IMR-90 (cell line): ENCODE measurements at regions not wholly inside any gene's neighbourhood (a gene's known extent, or its start where the extent isn't known, plus 50 kb on each side); places are given as distances from the start of the nearest gene placed in this dataset.

Experiments used
- ATAC-seq: fragments of 200-7000 bp; cut with Tn5 transposase; 2 replicates; pipeline ENCODE4 v1.9.1; 2020; ENCODE audit warnings: low read depth, mild to moderate bottlenecking, moderate library complexity
- BruUV-seq: library from RNA; stranded (reverse); fragments of 400-500 nt; replicated peaks from 2 replicates; lab custom pipeline; 2021; lab: Mats Ljungman, UMichigan
- CTCF ChIA-PET: fragments of 300-600 bp; formaldehyde crosslinking; extraction: SDS; loops from one replicate; lab custom pipeline; 2021; ENCODE audit warnings: antibody characterized with exemption; lab: Yijun Ruan, JAX
- POLR2A ChIA-PET: fragments of 300-600 bp; sonication (Branson Sonifier 250); formaldehyde crosslinking; loops from one replicate; lab custom pipeline; 2022; ENCODE audit warnings: antibody characterized with exemption; ENCODE audit not compliant: unreplicated experiment; lab: Charles Lee
- DNase-seq: peaks from one replicate; pipeline ENCODE4 v3.0.0; 2013
- H2AFZ ChIP-seq: replicated peaks from 2 replicates; pipeline ENCODE3; 2013; ENCODE audit warnings: low read length, mild to moderate bottlenecking; ENCODE audit not compliant: poor library complexity
- H2AK5ac ChIP-seq: 2 replicates; pipeline ENCODE4 v1.6.1; 2013; ENCODE audit warnings: low read depth, low read length, inconsistent platforms
- H2AK9ac ChIP-seq: replicated peaks from 2 replicates; pipeline ENCODE3; 2013; ENCODE audit warnings: mild to moderate bottlenecking, low read depth, low read length, moderate library complexity; ENCODE audit not compliant: poor library complexity
- H2BK120ac ChIP-seq: 2 replicates; pipeline ENCODE4 v1.6.1; 2013; ENCODE audit warnings: low read depth, low read length, inconsistent platforms
- H2BK15ac ChIP-seq: 3 replicates; pipeline ENCODE4 v1.6.1; 2013; ENCODE audit warnings: low read depth, low read length, inconsistent platforms
- H2BK20ac ChIP-seq: 2 replicates; pipeline ENCODE4 v1.6.1; 2013; ENCODE audit warnings: low read depth, mild to moderate bottlenecking, inconsistent platforms, low read length, moderate library complexity
- H2BK5ac ChIP-seq: 2 replicates; pipeline ENCODE4 v1.6.1; 2013; ENCODE audit warnings: mild to moderate bottlenecking, low read depth, low read length, inconsistent platforms; ENCODE audit not compliant: poor library complexity, severe bottlenecking
- H3K14ac ChIP-seq: replicated peaks from 2 replicates; pipeline ENCODE4 v1.6.1; 2013; ENCODE audit warnings: low read depth, low read length, inconsistent platforms
- H3K18ac ChIP-seq: 2 replicates; pipeline ENCODE4 v1.6.1; 2013; ENCODE audit warnings: low read depth, low read length, control low read depth
- H3K23ac ChIP-seq: 2 replicates; pipeline ENCODE4 v1.6.1; 2013; ENCODE audit warnings: low read depth, low read length, inconsistent platforms
- H3K27ac ChIP-seq: 2 replicates; pipeline ENCODE4 v1.5.1; 2013; ENCODE audit warnings: mild to moderate bottlenecking, control low read depth, low read length; ENCODE audit not compliant: insufficient read depth
- H3K27me3 ChIP-seq: 2 replicates; pipeline ENCODE4 v1.6.1; 2013; ENCODE audit warnings: low read length; ENCODE audit not compliant: control insufficient read depth, insufficient read depth
- H3K36me3 ChIP-seq: 2 replicates; pipeline ENCODE4 v1.6.1; 2013; ENCODE audit warnings: low read length, mixed read lengths; ENCODE audit not compliant: control insufficient read depth, insufficient read depth
- H3K4ac ChIP-seq: 2 replicates; pipeline ENCODE4 v1.6.1; 2013; ENCODE audit warnings: low read depth, low read length, inconsistent platforms
- H3K4me1 ChIP-seq: 2 replicates; pipeline ENCODE4 v1.6.1; 2013; ENCODE audit warnings: low read length, mixed read lengths; ENCODE audit not compliant: control insufficient read depth, insufficient read depth
- H3K4me2 ChIP-seq: 2 replicates; pipeline ENCODE4 v1.6.1; 2013; ENCODE audit warnings: low read depth, mild to moderate bottlenecking, control low read depth, low read length, moderate library complexity
- H3K4me3 ChIP-seq: 2 replicates; pipeline ENCODE4 v1.5.1; 2013; ENCODE audit warnings: low read depth, mild to moderate bottlenecking, control low read depth, low read length, moderate library complexity; ENCODE audit not compliant: insufficient read depth
- H3K56ac ChIP-seq: 2 replicates; pipeline ENCODE4 v1.6.1; 2013; ENCODE audit warnings: low read length, inconsistent platforms; ENCODE audit not compliant: insufficient read depth; ENCODE audit errors: extremely low read depth
- H3K79me1 ChIP-seq, 2 experiments: 2 replicates each; pipeline ENCODE4 v1.6.1; 2013; ENCODE audit warnings: low read length in 2 of 2, inconsistent platforms in 1 of 2, low read depth in 1 of 2
- H3K9ac ChIP-seq: 2 replicates; pipeline ENCODE4 v1.6.1; 2013; ENCODE audit warnings: low read depth, low read length, control low read depth
- H3K9me1 ChIP-seq: 2 replicates; pipeline ENCODE4 v1.6.1; 2013; ENCODE audit warnings: low read length, inconsistent platforms; ENCODE audit not compliant: insufficient read depth
- H3K9me3 ChIP-seq: 2 replicates; pipeline ENCODE4 v1.6.1; 2013; ENCODE audit warnings: low read length; ENCODE audit not compliant: control insufficient read depth, insufficient read depth
- H4K20me1 ChIP-seq: 2 replicates; pipeline ENCODE4 v1.6.1; 2013; ENCODE audit warnings: low read length, inconsistent platforms; ENCODE audit not compliant: insufficient read depth
- H4K5ac ChIP-seq: 2 replicates; pipeline ENCODE4 v1.6.1; 2013; ENCODE audit warnings: mild to moderate bottlenecking, low read depth, low read length, control low read depth
- H4K8ac ChIP-seq, 2 experiments: 2 replicates each; pipeline ENCODE4 v1.6.1; 2013; ENCODE audit warnings: low read depth in 2 of 2, low read length in 2 of 2, control low read depth in 1 of 2, inconsistent platforms in 1 of 2
- H4K91ac ChIP-seq: 2 replicates; pipeline ENCODE4 v1.6.1; 2013; ENCODE audit warnings: low read depth, low read length, inconsistent platforms; ENCODE audit not compliant: insufficient read depth
- BHLHE40 ChIP-seq: fragments of 150-350 bp; IDR thresholded peaks from 2 replicates; pipeline ENCODE4 v1.6.1; 2016; ENCODE audit warnings: mild to moderate bottlenecking, low read depth, low read length
- CEBPB ChIP-seq: IDR thresholded peaks from 2 replicates; pipeline ENCODE4 v1.6.1; 2012; ENCODE audit warnings: low read depth, low read length, improper control_type of control experiment
- CHD1 ChIP-seq: IDR thresholded peaks from 2 replicates; pipeline ENCODE4 v1.6.1; 2012; ENCODE audit warnings: low read depth, low read length, improper control_type of control experiment
- CTCF ChIP-seq: conservative IDR thresholded peaks from 2 replicates; pipeline ENCODE4 v1.5.1; 2012; ENCODE audit warnings: mild to moderate bottlenecking, low read depth, low read length, improper control_type of control experiment
- FOS ChIP-seq: fragments of 150-350 bp; IDR thresholded peaks from 2 replicates; pipeline ENCODE4 v1.6.1; 2016; ENCODE audit warnings: low read depth, low read length
- MAFK ChIP-seq: IDR thresholded peaks from 2 replicates; pipeline ENCODE4 v1.6.1; 2012; ENCODE audit warnings: low read depth, low read length, improper control_type of control experiment
- MAZ ChIP-seq: IDR thresholded peaks from 2 replicates; pipeline ENCODE4 v1.6.1; 2012; ENCODE audit warnings: low read depth, mild to moderate bottlenecking, low read length, improper control_type of control experiment, moderate library complexity, borderline replicate concordance
- MXI1 ChIP-seq: IDR thresholded peaks from 2 replicates; pipeline ENCODE4 v1.6.1; 2012; ENCODE audit warnings: low read depth, mild to moderate bottlenecking, low read length, moderate library complexity, borderline replicate concordance
- NFE2L2 ChIP-seq: fragments of 150-350 bp; IDR thresholded peaks from 2 replicates; pipeline ENCODE4 v1.6.1; 2016; ENCODE audit warnings: low read depth, mild to moderate bottlenecking, low read length
- POLR2A ChIP-seq: IDR thresholded peaks from 2 replicates; pipeline ENCODE4 v1.6.1; 2012; ENCODE audit warnings: mild to moderate bottlenecking, low read depth, low read length
- RAD21 ChIP-seq: IDR thresholded peaks from 2 replicates; pipeline ENCODE4 v1.6.1; 2012; ENCODE audit warnings: low read length, improper control_type of control experiment
- RCOR1 ChIP-seq: IDR thresholded peaks from 2 replicates; pipeline ENCODE4 v1.6.1; 2012; ENCODE audit warnings: mild to moderate bottlenecking, low read length, improper control_type of control experiment; ENCODE audit not compliant: insufficient replicate concordance
- RFX5 ChIP-seq: IDR thresholded peaks from 2 replicates; pipeline ENCODE4 v1.8.0; 2012; ENCODE audit warnings: low read depth, mild to moderate bottlenecking, low read length, moderate library complexity
- SMC3 ChIP-seq: fragments of 150-350 bp; IDR thresholded peaks from 2 replicates; pipeline ENCODE4 v1.6.1; 2016; ENCODE audit warnings: low read depth, mild to moderate bottlenecking, antibody characterized with exemption, low read length, moderate library complexity
- USF2 ChIP-seq: fragments of 150-350 bp; IDR thresholded peaks from 2 replicates; pipeline ENCODE4 v1.6.1; 2017; ENCODE audit warnings: mild to moderate bottlenecking, antibody characterized with exemption, low read length, low read depth
- WGBS, 2 experiments: methylation state at CpG; one replicate each; pipeline versions ENCODE4 v1.1.5 to v1.1.7; 2013; ENCODE audit warnings: missing lambda C conversion rate in 2 of 2; ENCODE audit not compliant: insufficient read length in 1 of 2; ENCODE audit errors: extremely low coverage in 2 of 2; 5-methylcytosine and 5-hydroxymethylcytosine counted together
- dilution Hi-C: fragments of 300-500 bp; cut with HindIII; formaldehyde crosslinking; loops from one replicate; pipeline ENCODE4 v1.14.3; 2018; ENCODE audit warnings: low sequenced_read_pairs; ENCODE audit not compliant: unreplicated experiment
- in situ Hi-C: fragments of 300-500 bp; cut with MboI; formaldehyde crosslinking; loops from 3 replicates; pipeline ENCODE4 v1.14.3; 2019; ENCODE audit warnings: low sequenced_read_pairs, inconsistent platforms, mixed read lengths
- intact Hi-C: fragments of 100-400 bp; cut with micrococcal nuclease; formaldehyde crosslinking; loops from 2 replicates; pipeline ENCODE4 v1.10.0; 2022
- TF ChIP-seq, protein P1 (sequence below): fragments of 150-350 bp; IDR thresholded peaks from 2 replicates; pipeline ENCODE4 v1.6.1; 2016; ENCODE audit warnings: low read depth, mild to moderate bottlenecking, low read length, moderate library complexity, borderline replicate concordance

- Histone ChIP-seq H3K14ac (no peak overlapping the region), H3K56ac (no peak overlapping the region), H3K4me2 (no peak overlapping the region), H2BK15ac (no peak overlapping the region), H3K4me3 (no peak overlapping the region), H4K8ac (no peak overlapping the region), H3K27ac (no peak overlapping the region), H2BK120ac (no peak overlapping the region), H2AK9ac (no peak overlapping the region), H4K20me1 (no peaks in the 10 kb centered on the region), H3K79me1 (no peaks in the 10 kb centered on the region), H3K9me1 (no peaks in the 10 kb centered on the region), H3K4me1 (no peaks in the 10 kb centered on the region), H3K9me3 (peaks cover 2% of the 10 kb centered on the region; the same call in 1 of the 2 replicates), H2AK5ac (no peak overlapping the region), H2BK20ac (no peak overlapping the region), H3K18ac (no peak overlapping the region), H3K9ac (no peak overlapping the region), H4K5ac (no peak overlapping the region), H3K27me3 (no peaks in the 10 kb centered on the region), H3K36me3 (no peaks in the 10 kb centered on the region), H2AFZ (no peak overlapping the region), H2BK5ac (no peak overlapping the region), H3K23ac (no peak overlapping the region), H3K4ac (no peak overlapping the region), H4K91ac (no peak overlapping the region)
- dilution Hi-C loops: no loop called here
- no CpG with 5 or more reads among the region's 4 CpGs for WGBS, 2 experiments
- no peak for DNase-seq
- TF ChIP-seq POLR2A (no peak), CTCF (no peak), MXI1 (no peak), BHLHE40 (no peak), USF2 (no peak), MAFK (no peak), SMC3 (no peak), CEBPB (no peak), RCOR1 (no peak), CHD1 (no peak), RAD21 (no peak), NFE2L2 (no peak), RFX5 (no peak), FOS (no peak), MAZ (no peak)
- TF ChIP-seq, protein P1, sequence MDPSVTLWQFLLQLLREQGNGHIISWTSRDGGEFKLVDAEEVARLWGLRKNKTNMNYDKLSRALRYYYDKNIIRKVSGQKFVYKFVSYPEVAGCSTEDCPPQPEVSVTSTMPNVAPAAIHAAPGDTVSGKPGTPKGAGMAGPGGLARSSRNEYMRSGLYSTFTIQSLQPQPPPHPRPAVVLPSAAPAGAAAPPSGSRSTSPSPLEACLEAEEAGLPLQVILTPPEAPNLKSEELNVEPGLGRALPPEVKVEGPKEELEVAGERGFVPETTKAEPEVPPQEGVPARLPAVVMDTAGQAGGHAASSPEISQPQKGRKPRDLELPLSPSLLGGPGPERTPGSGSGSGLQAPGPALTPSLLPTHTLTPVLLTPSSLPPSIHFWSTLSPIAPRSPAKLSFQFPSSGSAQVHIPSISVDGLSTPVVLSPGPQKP: no peak
- ATAC-seq: no peak
- BruUV-seq: no TSS peak
- ChIA-PET CTCF (no interaction called here), POLR2A (interaction anchor here (0.6 kb wide), 1 partner anchor 502 kb away, joined by 3 read pairs; no protein-coding TSS in a partner anchor)
- intact Hi-C loops: no loop called here
- in situ Hi-C loops: no loop called here
Observed at GRCh38 chr15:98322581-98322980, 325.8 kb upstream of the IGF1R start.
